GM13976 (cell line): ENCODE measurements at regions not wholly inside any gene's neighbourhood (a gene's known extent, or its start where the extent isn't known, plus 50 kb on each side); places are given as distances from the start of the nearest gene placed in this dataset.
A peak's percentile ranks its signal among the peaks of the same experiment; 100 is the strongest.

Source experiments
- DNase-seq: peaks from one replicate; pipeline ENCODE4 v3.0.0; 2012; ENCODE audit warnings: low spot score
- in situ Hi-C: fragments of 300-500 bp; cut with MboI; formaldehyde crosslinking; loops from one replicate; pipeline ENCODE4 v1.12.0; 2022; ENCODE audit warnings: low sequenced_read_pairs, mixed read lengths, inconsistent platforms; ENCODE audit not compliant: unreplicated experiment
- TF ChIP-seq, protein P1 (sequence below): IDR thresholded peaks from 2 replicates; pipeline ENCODE4 v1.5.1; 2012; ENCODE audit warnings: borderline replicate concordance, mild to moderate bottlenecking; ENCODE audit not compliant: insufficient read depth; ENCODE audit errors: extremely low read depth, missing control alignments, control extremely low read depth

DNA sequence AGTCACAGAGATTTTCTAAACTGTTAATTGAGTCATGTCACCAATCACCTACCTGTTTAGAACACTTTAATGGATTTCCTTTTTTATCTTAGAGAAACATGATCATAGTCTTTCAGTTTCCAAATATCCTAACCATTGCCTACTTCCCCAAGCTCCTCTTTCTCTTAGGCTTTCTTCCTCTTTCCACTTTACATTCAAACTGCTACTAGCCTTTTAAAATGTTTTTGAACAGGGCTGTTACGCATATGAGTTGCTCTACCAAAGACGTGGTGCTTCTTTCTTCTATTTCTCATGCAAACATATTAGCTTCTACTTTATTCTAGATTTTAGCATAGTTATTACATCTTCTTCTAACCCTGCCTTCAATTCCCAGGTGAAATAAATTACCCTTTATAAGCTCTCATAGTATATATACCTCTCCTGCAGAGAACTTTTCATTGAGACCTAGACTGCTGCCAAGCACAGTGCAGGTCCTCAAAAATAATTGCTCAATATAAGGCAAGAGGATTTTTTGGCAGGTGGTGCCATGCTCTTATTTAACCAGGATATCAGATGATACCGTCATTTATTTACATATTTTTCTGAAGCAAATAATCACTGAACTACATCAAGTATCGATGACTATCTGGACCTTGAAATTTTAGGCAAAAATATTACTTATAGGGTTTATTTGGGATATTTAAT lies 937.1 kb downstream of the TSN start:
- in situ Hi-C loops, result no loop called here
- TF ChIP-seq, protein P1, sequence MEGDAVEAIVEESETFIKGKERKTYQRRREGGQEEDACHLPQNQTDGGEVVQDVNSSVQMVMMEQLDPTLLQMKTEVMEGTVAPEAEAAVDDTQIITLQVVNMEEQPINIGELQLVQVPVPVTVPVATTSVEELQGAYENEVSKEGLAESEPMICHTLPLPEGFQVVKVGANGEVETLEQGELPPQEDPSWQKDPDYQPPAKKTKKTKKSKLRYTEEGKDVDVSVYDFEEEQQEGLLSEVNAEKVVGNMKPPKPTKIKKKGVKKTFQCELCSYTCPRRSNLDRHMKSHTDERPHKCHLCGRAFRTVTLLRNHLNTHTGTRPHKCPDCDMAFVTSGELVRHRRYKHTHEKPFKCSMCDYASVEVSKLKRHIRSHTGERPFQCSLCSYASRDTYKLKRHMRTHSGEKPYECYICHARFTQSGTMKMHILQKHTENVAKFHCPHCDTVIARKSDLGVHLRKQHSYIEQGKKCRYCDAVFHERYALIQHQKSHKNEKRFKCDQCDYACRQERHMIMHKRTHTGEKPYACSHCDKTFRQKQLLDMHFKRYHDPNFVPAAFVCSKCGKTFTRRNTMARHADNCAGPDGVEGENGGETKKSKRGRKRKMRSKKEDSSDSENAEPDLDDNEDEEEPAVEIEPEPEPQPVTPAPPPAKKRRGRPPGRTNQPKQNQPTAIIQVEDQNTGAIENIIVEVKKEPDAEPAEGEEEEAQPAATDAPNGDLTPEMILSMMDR, result no peak
- no peak for DNase-seq

DNA sequence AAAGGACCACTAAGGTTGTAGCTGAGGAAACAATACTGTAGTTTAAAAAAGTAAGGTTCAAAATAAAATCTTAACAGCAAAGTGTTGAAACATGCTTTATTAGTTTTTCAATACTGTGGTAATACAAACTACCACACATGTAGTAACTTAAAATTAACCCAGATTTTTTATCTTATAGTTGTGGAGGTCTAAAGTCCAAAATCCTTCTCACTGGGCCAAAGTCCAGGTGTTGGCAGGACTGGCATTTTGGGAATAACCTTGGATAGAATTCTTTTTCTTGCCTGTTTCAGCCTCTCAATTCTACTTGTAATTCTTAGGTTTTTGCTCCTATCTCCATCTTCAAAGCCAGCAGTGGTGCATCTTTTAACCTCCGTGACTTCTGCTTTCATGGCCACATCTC lies 942.0 kb downstream of the TSN start:
- no peak for DNase-seq
- TF ChIP-seq, protein P1, result no peak
- in situ Hi-C loops, result no loop called here

DNA sequence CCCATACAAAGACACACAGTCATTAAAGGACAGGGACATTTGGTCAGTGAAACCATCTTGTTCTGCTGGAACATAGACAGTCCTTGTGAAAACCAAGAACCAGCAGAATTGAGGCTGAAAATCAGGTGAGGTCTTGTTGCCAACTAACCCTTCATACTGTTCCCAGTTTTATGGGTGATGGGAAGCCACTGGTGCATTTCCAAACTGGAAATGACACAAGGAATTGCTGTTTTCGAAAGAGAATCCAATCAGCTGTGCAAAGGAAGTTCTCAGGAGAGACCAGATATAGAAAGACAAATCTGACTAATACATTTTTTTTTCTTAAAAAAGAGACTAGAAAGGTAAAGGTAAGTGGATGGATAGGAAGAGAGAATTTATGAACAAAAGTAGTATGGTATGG lies 948.2 kb downstream of the TSN start:
- TF ChIP-seq, protein P1, result no peak
- in situ Hi-C loops, result no loop called here
- DNase-seq, result no peak

DNA sequence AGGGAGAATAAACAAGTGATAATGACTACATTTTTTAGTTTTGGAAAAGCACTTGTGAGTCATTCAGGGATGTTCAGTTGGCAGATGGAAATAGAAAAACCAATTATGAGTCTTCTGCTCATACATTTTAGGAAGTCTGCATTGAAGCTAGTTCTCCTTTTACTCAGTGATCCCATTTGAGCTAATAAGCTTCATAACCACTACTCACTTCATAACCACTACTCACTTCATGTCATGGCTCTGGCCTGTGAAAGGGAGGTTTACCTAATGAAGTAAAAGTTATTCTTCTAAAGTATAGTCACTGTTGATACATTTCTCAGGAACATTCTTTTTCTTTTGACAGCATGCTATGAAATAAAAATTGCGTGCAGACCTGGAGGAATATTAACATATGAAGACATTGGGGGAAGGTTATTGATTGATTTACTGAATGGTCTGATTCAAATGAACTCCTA lies 948.7 kb downstream of the TSN start:
- in situ Hi-C loops, result no loop called here
- peak; percentile 25 for DNase-seq
- TF ChIP-seq, protein P1, result no peak

DNA sequence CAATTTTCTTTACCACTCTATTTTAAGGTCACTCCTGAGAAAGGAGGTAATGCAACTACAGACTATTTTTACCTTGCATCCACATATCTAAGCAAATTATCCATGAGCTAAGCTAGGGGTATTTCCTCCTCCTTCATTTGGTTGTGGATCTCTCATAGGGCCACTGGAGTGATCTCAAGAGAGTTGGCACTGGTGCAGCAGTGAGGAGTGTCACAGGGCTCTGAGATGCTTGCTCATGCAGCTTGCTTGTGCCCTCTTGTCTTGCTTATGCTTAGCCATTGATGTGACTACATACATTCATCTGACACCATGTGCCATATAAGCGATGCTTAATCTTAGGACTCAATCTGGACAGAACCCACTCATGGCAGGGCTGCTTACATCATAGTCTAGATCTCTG lies 950.3 kb downstream of the TSN start:
- TF ChIP-seq, protein P1, result no peak
- in situ Hi-C loops, result no loop called here
- DNase-seq, result no peak

DNA sequence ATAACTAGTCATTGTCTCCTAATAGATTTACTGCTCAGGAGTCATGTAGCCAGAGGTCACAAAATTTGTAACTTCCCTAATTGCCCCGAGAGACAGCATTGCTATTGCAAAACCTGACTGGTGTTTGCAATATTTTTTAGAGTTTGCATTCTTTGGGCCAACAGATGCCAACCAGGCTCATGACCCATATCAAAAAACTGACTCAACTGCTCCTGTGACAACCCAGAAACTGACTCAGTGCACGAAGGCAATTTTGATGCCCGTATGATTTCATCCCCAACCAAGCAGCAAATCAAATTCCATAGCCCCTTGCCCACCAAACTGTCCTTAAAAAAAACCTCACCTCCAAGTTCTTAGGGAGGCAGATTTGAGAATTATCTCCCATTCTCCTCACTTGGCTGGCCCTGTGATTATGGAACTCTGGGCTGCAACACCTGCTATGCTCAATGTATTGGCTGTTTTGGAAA lies 951.3 kb downstream of the TSN start:
- in situ Hi-C loops, result no loop called here
- TF ChIP-seq, protein P1, result no peak

More for the DNA sequence above, 951.3 kb downstream of the TSN start:
- no peak for DNase-seq
